Left colon (tissue), 2 donors: ENCODE measurements at regions not wholly inside any gene's neighbourhood (a gene's known extent, or its start where the extent isn't known, plus 50 kb on each side); places are given as distances from the start of the nearest gene placed in this dataset.
"Not testable (repeated sequence)": the region's sequence is repeated elsewhere in the genome, so short reads cannot be mapped to it uniquely, and the experiment has no call there.

Experiments
- ATAC-seq: fragments of 200-7000 bp; cut with Tn5 transposase; one replicate; pipeline ENCODE4 v1.9.1; 2020; ENCODE audit warnings: mild to moderate bottlenecking, moderate library complexity
- DNase-seq, 2 donors: peaks; one replicate each; pipeline ENCODE4 v3.0.0-alpha.2; 2020
- intact Hi-C, 2 donors: fragments of 100-400 bp; cut with DNase I in 1 of 2; cut with micrococcal nuclease in 1 of 2; formaldehyde crosslinking; loops; one replicate each; pipeline versions ENCODE4 v1.11.2 to v1.14.0; 2022; cut with DNase I, micrococcal nuclease
- donor health status: DM: no; HTN: no; CAD: no.
- donor health status: DM: yes; HTN: yes; CAD: no.

DNA sequence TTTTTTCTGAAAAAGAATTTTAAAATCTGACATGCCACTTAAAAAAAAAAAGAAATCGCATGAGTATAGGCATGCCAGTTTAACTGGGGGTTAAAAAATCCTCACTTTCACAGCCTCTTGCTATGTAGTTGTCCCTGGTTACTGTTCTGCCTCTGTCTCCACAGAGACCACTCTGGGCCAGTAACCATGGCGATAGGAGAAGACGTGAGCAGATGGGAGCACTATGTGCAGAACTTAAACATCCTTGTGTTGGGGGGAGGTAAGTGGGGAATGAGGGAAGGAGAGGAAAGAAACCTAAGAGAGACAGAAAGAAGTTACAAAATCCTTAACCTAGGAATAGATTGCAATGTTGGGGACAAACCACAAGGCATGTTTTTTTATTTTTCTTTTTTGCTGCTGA, 75.9 kb upstream of the CYRIA start:
- DNase-seq (no peak), ATAC-seq (no peak)
- intact Hi-C loops = no loop called here

GRCh38 chr2:16739778-16740581, 74.3 kb upstream of the CYRIA start:
- intact Hi-C loops = no loop called here
- DNase-seq = no peak

DNA sequence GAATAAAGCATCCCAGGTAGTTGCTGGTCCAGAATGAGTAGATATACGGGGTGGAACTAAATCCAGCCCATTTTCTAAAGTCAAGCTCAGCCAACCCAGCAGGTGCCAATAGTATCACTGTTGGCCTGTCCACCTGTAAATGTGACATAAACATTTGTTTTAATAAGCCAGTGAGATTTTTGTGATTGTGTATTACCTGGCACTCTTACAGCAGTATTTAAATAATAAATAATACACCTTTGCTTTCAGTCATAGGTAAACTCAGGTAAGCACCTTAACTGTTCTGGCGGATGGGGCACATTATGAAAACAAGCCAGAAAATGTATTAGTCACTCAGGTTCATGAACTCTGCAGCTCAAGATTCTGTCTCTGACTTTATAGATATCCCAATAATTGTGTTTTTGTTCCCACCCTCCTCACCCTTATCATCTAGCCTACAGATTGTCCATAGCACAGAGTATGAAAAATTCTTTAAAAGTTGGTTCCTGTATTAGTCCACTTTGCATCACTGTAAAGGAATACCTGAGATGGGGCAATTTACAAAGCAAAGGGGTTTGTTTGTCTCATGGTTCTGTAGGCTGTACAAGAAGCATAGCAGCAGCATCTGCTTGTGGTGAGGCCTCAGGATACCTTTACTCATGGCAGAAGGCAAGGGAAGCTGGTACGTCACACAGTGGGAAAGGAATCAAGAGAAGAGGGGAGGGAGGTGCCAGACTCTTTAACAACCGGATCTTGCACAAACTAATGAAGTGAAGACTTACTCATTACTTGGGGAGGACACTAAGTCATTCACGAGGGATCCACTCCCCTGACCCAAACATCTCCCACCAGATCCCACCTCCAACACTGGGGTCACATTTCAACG, 73.0 kb upstream of the CYRIA start:
- ATAC-seq = no peak
- intact Hi-C loops = no loop called here
- no peak for DNase-seq

More at GRCh38 chr2:16739778-16740581, 74.3 kb upstream of the CYRIA start:
- no peak for ATAC-seq

- intact Hi-C loops = no loop called here
- ATAC-seq = no peak
- DNase-seq = no peak
Measured at GRCh38 chr2:16737812-16738211, 72.2 kb upstream of the CYRIA start.

DNA sequence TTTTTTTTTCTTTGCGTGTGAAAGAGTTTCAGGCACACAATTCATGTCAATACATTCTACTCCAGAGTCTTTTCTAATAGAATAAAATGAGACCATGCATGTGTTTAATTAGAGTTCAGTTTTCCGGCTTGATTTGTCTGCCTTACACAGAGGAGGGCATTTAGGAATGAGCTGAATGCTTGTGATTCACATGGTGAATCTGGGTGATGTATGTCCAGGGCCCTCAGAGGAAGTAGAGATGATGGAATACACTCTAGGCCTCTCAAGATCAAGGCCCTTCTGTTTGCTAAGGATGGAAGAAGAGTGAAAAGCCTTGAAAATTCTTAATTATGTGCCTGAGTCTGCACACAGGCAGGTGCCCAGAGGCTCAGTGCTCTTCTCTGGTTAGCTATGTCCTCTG, 71.0 kb upstream of the CYRIA start:
- no peak for DNase-seq

DNA sequence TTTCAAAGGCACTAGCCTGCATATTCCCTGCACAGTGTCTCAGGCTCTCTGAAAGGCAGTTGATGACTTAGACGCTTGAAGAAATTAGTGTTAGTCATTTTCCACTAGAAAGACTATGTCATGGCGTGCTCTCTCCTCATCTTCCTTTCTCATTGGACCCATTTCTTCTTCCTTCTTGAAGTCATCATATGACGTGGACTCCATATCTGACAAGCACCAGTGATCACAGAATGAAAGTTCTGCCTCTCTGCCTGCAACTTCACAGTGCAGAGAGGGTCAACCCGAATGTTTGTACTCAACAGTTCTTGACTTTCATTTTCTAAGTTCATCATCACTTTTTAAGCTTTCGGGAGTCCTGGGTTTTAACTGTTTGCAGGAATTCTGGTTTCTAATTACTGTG, 63.7 kb upstream of the CYRIA start:
- intact Hi-C loops = no loop called here
- ATAC-seq = no peak
- no peak for DNase-seq

More for the DNA sequence above, 71.0 kb upstream of the CYRIA start:
- intact Hi-C loops = no loop called here
- ATAC-seq = no peak

- intact Hi-C loops = no loop called here
- ATAC-seq (no peak), DNase-seq (no peak)
Measured at GRCh38 chr2:16728351-16729136, 62.9 kb upstream of the CYRIA start.

GRCh38 chr2:16727849-16728248, 62.2 kb upstream of the CYRIA start:
- intact Hi-C loops, ATAC-seq, DNase-seq: not testable (repeated sequence)

- no peak for ATAC-seq
- no peak for DNase-seq
- intact Hi-C loops = no loop called here
Measured at GRCh38 chr2:16727256-16727655, 61.6 kb upstream of the CYRIA start.

DNA sequence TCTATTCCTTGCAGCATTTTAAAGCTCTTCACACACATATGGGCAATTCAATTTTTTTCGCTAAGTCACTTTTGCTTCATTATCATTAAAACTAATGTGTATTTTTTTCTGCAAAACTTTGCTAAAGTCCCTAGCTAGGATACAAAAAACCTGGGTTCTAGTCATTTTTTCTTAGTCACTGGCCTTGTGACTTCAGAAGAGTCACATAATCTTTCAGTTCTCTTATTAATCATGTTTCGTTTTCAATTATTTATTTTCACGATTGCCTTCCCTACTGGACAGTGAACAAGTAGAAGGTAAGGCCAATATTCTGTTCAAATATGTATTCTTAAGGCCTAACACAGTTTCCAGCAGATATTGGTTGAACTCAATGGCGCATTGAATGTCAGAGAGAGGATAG, 60.9 kb upstream of the CYRIA start:
- no peak for DNase-seq
- ATAC-seq = no peak
- intact Hi-C loops = no loop called here

DNA sequence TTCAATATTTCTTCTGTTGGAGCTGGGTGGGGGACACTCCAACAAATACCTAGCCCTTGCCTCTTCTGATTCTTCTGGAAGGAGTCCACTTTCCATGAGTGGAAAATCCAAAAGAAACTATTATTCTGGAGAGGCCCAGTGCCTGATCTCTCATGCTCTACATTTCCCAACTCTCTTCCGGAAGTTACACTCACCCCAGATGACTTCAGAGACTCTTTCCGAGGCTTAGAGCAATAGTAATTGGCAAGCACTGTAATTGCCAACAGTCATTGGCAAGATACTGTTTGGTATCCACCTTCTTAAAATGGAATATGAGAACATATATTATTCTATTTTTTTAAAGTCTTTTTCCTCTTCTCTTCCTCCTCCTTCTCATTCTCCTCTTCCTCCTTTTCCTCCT, 60.5 kb upstream of the CYRIA start:
- intact Hi-C loops = no loop called here
- no peak for DNase-seq
- ATAC-seq = no peak

GRCh38 chr2:16725549-16725948, 59.9 kb upstream of the CYRIA start:
- ATAC-seq (no peak), DNase-seq (no peak)
- intact Hi-C loops = no loop called here

DNA sequence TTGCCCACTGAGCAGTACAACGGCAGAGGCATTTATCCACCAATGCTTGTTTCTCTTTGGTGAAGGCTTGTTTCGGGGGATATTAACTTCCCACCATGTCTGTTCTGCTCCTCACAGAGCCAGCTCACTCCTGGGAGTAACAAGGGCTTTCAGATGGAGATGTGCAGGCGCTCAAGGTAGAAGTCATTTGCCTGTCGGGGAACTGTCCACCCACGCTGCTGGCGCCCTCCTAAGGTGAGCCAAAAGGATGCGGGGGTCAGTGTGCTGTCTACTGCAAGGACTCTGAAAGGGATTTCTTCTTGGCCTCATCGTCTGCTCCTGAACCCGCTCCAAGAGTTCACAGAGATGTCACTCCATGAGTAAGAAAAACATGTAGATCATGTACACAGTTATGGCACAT, 57.0 kb upstream of the CYRIA start:
- no peak for DNase-seq
- intact Hi-C loops = no loop called here
- no peak for ATAC-seq

GRCh38 chr2:16722126-16722525, 56.5 kb upstream of the CYRIA start:
- no peak for DNase-seq
- no peak for ATAC-seq
- intact Hi-C loops = no loop called here

DNA sequence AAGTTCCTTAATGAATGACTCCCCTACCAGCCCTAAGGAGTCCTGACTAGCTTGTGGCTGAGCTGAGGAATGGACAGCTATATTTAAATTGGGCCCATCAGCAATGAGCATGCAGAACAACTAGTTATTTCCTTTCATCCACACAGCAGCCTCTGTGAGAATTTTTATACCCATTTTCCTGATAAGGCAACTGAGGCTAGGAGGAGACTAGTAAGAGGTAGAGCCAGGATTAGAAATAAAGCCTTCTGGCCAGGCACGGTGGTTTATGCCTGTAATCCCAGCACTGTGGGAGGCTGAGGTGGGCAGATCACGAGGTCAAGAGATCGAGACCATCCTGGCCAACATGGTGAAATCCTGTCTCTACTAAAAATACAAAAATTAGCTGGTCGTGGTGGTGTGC, 55.9 kb upstream of the CYRIA start:
- intact Hi-C loops, ATAC-seq, DNase-seq: not testable (repeated sequence)

GRCh38 chr2:16720737-16721136, 55.1 kb upstream of the CYRIA start:
- intact Hi-C loops, ATAC-seq, DNase-seq: not testable (repeated sequence)

DNA sequence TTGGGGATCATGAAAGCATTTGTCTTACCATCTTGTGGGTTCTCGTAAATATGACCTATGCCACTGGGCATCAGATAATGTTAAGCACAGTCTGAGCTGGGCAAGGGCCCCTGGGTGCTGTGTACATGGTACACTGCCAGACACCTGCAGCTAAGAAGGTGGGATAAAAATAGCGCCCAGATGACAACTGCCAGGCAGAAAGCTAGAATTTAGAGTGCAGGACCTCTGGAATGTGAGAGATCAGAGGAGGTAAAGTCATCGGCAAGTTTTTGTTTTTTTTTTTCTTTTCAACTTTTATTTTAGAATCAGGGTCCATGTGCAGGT, 53.8 kb upstream of the CYRIA start:
- ATAC-seq (no peak), DNase-seq (no peak)
- intact Hi-C loops = no loop called here

- intact Hi-C loops = no loop called here
- DNase-seq (no peak), ATAC-seq (no peak)
Measured at GRCh38 chr2:16718576-16719484, 53.2 kb upstream of the CYRIA start.

DNA sequence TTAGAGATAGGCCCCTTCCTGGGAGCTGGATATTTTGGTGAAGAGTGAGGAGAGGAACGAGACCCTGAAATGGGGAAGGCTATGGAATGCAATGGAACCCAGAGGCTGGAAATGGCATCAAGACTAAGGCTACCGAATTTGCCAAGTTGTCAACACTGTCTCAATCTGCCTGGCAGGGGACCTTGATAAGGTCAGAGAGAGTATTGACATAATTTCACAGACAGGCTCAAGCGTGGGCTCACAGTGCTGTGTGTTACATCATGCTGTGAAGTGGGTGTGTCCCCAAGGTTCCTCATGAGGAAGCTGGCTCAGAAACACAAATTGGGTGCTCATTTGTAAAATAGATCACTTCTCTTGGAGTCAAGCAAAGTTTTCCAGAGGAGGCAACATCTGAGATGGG, 51.8 kb upstream of the CYRIA start:
- intact Hi-C loops = no loop called here
- ATAC-seq (no peak), DNase-seq (no peak)
